GM12872 (cell line): ENCODE measurements at regions not wholly inside any gene's neighbourhood (a gene's known extent, or its start where the extent isn't known, plus 50 kb on each side); places are given as distances from the start of the nearest gene placed in this dataset.
A peak's percentile ranks its signal among the peaks of the same experiment; 100 is the strongest.

Source experiments
- TF ChIP-seq, protein P1 (sequence below): IDR thresholded peaks from 3 replicates; pipeline ENCODE4 v1.5.1; 2011; ENCODE audit warnings: low read depth, mild to moderate bottlenecking, low read length, moderate library complexity; ENCODE audit not compliant: insufficient read depth

- TF ChIP-seq, protein P1, sequence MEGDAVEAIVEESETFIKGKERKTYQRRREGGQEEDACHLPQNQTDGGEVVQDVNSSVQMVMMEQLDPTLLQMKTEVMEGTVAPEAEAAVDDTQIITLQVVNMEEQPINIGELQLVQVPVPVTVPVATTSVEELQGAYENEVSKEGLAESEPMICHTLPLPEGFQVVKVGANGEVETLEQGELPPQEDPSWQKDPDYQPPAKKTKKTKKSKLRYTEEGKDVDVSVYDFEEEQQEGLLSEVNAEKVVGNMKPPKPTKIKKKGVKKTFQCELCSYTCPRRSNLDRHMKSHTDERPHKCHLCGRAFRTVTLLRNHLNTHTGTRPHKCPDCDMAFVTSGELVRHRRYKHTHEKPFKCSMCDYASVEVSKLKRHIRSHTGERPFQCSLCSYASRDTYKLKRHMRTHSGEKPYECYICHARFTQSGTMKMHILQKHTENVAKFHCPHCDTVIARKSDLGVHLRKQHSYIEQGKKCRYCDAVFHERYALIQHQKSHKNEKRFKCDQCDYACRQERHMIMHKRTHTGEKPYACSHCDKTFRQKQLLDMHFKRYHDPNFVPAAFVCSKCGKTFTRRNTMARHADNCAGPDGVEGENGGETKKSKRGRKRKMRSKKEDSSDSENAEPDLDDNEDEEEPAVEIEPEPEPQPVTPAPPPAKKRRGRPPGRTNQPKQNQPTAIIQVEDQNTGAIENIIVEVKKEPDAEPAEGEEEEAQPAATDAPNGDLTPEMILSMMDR, result no peak
Observed at GRCh38 chr2:41678639-41679038, 369.2 kb upstream of the PKDCC start.

- TF ChIP-seq, protein P1, result no peak
Observed at GRCh38 chr2:41686156-41686555, 361.7 kb upstream of the PKDCC start.

- TF ChIP-seq, protein P1, result no peak
Observed at GRCh38 chr2:41691561-41691960, 356.3 kb upstream of the PKDCC start.

GRCh38 chr2:41694536-41695049 is 353.2 kb upstream of the PKDCC start:
- TF ChIP-seq, protein P1, result no peak

- TF ChIP-seq, protein P1, result no peak
Observed at GRCh38 chr2:41695198-41696113, 352.4 kb upstream of the PKDCC start.

DNA sequence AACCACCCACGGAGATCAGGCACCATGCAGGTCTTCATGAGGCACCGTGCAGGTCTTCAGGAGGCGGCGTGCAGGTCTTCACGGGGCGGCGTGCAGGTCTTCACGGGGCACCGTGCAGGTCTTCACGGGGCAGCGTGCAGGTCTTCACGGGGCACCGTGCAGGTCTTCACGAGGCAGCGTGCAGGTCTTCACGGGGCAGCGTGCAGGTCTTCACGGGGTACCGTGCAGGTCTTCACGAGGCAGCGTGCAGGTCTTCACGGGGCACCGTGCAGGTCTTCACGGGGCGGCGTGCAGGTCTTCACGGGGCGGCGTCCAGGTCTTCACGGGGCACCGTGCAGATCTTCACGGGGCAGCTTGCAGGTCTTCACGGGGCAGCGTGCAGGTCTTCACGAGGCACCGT is 350.4 kb upstream of the PKDCC start:
- TF ChIP-seq, protein P1, result no peak

DNA sequence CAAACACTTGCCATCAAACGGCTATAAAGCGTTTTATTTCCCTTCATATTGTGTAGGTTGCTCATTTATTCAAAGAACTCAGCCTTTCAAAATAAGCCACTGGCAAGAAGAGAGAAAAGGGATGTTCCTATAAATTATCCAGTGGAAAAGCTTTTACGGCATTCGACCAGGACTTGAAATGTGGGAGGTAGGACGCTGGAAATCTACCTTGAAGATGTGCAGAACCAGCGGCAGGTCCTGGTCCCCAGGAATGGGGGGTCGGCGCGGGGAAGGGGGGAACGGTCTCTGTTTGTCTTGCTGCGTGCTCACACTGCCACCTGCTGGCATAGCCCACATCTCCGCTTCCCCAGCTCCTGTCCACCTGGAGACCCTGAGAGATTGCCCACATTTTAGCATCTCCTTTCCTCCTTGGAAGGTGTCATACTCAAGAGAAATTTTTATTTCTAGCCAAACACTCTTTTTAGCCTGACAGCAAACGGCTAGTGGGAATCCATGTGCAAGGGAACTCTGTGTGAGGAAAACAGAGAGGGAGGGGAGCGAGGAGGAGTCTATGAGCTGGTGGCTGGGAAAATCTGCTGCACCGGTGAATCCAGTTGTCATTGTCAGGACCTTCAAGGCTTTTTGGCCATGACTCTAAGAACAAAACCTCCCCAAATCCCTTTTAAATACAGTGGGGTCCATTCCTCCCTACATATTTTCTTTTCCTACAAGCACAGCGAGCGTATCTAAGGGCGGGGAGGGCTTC is 349.0 kb upstream of the PKDCC start:
- TF ChIP-seq, protein P1, result peak; percentile 79
